Femur (tissue), 1 donor: ENCODE measurements at regions not wholly inside any gene's neighbourhood (a gene's known extent, or its start where the extent isn't known, plus 50 kb on each side); places are given as distances from the start of the nearest gene placed in this dataset.
"Not testable (repeated sequence)": the region's sequence is repeated elsewhere in the genome, so short reads cannot be mapped to it uniquely, and the experiment has no call there.

Source experiments
- DNase-seq: peaks from one replicate; pipeline ENCODE4 v3.0.0-alpha.2; 2017

DNA sequence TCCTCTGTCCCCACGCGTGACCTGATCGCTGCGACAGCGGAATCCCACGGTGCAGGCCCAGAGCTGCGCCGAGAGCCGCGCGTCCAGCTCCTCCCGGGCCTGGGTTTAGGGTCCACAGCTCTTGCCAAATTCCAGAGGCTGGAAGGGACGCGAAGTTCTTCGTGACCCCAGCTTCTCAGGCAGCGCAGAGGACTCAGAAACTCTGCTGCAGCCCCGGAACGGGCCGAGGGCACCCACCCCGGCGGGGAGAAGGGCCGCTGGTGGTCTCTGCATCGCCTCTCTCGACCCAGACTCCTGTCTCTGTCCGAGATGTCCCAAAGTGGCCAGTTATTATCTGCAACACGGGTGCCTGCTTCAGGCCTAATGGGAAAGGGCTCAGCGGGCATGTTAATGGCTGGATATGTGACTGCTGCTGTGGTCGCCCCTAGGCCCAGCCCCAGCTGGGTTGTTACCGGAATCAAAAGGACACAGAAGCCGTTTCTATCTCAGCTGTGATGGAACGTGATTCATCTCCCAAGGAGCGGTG, 236.4 kb downstream of the VRK1 start:
- DNase-seq: no peak

DNA sequence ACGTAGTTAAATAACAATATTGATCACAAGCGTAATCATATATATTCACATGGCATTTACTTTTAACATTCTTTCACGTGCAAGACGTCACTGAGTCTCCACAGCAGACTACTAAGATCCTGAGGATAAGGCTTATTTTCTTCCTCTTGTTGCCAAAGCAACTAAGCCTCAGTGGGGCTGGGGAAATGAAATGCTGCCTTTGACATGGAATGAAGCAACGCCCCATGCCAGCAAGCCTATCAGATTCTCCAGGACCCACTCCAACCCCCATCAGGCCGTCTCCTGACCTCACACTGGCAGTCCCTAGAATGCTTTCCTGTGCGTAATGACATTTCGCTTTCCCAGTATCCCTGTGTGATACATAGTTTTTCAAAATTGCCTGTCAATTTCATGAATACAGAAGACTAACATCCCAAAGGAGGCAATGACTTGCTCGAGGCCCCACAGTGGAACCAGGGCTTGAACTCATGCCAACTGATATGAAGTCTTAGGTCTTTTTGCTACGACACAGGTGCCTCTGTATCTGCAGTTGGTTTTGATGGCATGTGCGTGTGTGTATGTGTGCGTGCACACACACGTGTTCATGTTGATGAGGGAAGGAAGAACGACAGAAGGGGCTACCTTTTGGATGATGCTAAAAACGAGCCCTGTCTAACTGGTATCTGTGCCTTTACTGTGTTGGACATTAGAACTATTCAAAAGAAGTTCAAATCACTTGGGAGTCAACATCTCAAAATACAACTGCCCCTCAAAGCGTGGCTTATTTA, 239.1 kb downstream of the VRK1 start:
- DNase-seq: no peak

DNA sequence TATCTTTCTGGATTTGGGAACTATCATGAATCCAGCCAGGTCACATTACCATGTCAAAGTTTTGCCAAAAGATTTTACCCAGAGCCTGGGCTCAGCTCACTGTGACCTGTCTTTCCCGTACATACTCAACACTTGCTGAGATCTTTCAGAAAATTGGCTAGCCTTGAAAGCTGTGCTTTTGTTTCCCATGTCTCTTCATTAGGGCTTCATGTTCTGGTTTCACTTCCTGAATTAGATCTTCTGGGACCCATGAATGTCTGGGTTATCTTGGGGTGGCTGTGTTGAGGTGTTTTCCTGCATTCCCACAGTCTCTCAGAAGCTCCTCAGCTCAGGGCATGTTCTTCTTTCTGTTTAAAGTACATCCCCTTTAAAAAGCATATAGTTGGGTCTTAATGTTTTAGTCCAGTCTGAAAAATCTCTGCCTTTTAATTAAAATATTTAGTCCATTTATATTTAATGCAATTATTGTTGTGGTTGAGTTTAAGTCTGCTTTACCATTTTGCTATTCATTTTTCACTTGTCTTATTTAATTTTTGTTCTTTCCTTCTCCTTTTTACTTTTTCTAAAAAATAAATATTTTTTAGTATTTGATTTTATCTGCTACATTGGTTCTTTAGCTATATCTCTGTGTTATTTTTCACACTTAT, 242.7 kb downstream of the VRK1 start:
- no peak for DNase-seq

DNA sequence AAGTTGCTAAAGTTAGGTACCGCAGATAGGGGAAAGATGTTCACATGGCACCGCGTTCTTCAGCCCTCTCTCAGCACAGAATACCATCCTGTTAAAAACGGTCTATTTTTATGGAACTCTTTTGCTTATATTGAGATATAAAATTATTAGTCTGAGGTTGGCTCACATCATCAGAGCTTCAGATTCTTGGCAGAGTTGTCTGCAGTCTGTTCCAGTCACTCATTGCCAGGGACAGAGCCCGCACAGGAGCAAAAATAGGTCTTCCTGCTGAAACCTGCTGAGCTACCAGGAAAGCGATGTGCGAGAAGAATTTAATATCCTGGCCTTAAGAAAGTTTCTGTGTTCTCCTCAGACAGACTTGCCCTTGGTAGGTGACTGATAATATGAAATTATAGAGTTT, 249.8 kb downstream of the VRK1 start:
- peak; percentile 32 for DNase-seq

DNA sequence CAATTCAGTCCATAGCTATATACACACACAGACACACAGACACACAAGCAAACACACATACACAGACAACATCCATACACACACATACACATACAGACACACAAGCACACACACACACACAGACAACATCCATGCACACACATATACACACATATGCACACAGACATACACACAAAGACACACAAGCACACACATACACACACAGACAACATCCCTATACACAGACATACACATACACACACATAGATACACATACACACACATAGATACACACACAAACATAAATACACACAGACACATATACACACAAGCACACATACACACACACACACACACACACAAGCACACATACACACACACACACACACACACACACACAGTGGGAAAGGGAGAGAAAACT, 254.8 kb downstream of the VRK1 start:
- no peak for DNase-seq

GRCh38 chr14:97053941-97054340, 256.8 kb downstream of the VRK1 start:
- DNase-seq: no peak

DNA sequence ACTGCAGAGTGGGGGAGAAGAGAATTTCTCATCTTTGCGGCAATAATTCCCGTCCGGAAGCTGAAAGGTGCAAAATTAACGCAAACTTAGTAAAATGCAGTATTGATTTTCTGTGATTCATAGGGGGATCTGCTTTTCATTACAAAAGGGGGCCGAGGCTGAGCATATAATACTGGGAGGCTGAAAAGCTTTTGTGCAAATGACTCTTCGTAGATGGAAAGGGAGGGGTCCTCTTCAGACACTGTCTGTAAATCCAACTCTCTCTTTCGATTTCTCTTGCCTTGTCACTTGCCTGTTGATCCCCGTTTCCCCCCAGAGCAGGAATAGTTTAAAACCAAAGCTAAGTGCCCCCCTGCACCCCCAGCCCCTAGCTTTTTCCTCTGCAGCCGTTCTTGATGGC, 258.2 kb downstream of the VRK1 start:
- DNase-seq: no peak

DNA sequence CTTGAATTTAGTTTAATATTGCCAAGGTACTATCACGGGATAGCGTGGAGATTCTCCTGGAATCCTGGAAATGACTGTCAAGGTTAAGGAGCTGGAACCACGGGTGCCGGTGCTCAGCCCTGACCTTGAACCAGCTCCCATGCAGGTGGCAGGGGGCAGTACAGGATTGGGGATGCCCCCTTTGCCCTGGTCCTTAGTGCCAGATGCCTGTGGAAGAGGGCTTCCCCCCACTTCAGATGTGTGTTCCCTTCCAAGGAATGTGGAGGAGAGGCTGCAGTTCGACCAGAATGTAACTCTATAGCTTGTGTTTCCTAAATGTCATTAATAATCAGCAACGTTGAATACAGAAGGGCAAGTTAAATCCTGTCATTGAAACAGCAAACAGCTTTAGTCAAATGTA, 258.9 kb downstream of the VRK1 start:
- no peak for DNase-seq

DNA sequence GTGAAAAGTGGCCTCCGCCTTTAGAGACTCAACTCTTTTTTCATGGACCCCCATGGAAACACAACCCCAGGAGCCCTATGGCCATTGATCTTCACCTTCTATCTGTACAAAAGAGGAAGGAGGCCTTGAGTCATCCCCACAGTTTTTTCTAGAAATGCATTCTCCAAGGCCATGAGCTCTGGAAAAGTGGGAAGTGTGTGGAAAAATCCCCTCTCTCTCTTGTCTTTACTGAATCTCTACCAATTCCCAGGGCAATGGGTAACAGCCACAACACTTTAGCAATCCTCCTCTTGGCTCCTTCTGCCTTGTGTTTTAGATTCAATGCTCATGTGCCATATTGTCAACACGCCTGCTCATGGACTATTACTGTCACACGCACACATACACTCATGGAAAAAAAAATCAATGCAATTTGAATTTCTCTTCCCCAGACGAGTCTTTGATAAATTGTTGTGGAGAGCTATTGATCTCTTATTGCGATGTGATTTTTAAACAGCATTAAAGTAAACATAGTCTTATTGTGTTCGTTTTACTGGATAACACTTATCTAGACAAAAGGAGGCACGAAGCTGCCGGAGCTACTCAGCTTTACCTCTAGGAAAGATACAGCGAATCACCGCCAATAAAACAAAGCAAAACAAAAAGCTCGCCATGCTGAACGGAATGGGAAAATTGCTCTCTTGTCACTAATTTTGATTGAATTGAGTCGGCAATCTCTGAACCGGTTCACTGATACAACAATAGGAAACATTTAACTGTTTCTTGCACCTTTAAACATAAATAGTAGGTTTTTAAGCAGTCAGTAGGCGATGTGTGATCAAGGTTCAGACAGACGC, 260.3 kb downstream of the VRK1 start:
- no peak for DNase-seq

DNA sequence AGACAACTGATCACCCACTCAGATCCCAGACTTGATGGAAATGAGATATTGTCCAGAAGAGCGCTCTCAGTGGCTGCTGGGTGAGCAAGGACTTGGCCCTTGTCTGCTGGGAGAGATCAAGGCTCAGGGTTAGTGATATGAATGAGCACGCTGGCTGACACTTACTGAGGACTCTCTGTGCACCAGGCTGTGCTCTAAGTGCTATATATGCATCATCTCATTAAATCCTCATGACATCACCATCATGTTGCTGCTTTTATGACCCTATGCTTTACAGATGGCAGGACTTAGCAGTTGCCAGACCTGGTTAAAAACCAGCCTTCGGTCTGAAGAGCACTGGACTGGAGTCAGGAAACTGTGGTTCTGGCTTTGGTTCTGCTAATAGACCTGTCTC, 260.9 kb downstream of the VRK1 start:
- DNase-seq: no peak

DNA sequence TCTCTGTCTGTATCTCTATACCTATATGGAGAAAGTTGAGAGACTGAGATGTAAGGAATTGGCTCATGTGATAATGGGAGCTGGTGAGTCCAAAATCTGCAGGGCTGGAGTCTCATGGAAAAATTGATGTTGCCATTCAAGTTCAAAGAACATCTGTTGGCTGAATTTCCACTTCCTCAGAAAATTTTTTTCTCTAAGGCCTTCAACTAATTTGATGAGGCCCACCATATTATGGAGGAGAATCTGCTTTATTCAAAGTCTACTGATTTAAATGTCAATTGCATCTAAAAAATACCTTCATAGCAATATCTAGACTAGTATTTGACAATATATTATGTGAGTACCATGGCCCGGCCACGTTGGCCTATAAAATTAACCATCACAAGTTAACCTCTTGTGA, 261.4 kb downstream of the VRK1 start:
- no peak for DNase-seq

DNA sequence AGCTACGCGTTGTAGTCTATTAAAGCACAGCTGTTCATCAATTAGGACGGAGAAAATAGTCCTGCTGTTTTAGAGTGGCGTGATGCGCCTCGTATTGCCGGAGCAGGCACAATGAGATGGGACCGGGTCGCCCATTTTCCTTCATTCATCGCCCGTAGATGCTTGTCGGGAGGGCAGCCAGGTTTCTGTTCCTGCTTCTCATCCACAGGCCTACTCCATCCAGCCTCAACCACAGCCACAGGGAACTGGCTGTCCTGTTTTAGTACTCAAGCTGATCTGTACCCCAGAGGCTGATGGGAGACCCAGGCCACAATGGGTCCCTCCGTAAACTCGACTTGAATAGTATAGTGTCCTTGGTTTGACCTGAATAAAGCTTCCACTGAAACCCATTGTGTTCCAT, 264.0 kb downstream of the VRK1 start:
- no peak for DNase-seq

DNA sequence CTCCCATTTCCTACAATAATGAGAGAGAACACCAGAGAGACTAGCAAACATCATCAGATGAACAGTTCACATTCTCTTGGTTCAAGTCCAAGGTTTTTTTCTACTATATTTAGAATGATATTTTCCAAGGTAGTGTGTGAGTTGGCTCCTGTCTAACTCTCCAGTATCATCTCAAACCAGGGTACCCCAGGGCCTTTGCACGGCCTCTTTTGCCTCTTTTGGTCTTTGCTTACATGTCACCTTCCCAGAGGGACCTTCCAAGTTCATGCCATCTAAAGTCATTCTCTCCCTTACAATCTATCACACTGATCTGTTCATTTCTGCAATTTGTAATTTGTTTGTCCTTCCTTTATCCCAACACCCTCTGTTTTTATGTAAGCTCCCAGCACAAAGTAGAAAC, 264.5 kb downstream of the VRK1 start:
- DNase-seq: no peak

GRCh38 chr14:97065305-97066067, 268.3 kb downstream of the VRK1 start:
- no peak for DNase-seq

DNA sequence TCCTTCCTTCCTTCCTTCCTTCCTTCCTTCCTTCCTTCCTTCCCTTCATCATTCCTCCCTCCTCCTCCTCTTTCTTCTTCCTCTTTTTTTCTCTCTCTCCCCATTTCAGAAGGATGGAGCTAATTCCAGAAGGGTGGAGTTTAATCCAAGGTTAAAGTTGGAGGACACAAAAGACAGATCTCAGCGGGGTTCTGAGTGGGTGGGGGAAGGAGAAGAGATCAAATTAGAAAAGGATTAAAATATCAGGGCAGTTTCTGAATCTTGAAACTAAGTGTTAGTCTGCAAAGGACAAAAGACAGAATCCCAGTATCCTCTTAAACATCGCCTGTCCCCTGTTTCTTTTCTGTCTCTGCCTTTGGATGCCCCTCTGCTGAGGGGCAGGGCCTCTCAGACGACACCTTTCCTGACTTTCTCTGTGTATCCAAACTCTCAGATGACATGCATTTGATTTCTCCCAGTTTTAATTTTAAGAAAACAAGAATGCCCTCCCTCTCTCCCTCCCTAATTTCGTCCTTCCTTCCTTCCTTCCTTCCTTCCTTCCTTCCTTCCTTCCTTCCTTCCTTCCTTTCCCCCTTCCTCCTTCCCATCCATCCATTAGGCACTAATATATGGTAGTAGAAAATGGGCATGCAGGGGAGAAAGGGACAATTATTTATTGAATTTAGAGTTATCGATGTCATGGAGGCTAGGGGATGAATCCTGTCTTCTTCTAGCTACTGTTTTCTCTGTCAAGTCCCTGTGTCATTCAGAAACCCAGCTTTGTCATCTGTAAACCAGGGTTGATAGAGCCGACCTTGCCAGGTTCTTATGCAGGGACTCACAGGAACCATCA, 269.1 kb downstream of the VRK1 start:
- DNase-seq: no peak

GRCh38 chr14:97068293-97068692, 271.1 kb downstream of the VRK1 start:
- DNase-seq: not testable (repeated sequence)

DNA sequence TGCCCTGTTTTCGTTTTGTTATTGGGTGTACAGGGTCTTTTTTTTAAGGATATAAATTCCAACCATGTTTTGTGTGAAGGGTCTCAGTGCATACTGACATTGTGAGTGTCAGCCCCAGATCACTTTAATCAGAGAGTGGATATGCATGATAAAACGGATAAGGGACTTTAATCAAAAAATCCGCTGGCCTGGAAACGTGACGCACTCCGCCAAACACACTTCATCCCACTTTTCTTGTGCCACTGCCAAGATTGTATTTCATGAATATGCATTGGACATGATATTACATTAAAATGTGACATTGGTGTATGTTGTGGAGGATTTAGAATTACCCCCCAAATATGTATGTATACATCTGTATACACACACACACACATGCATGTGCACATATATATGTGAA, 273.1 kb downstream of the VRK1 start:
- no peak for DNase-seq

DNA sequence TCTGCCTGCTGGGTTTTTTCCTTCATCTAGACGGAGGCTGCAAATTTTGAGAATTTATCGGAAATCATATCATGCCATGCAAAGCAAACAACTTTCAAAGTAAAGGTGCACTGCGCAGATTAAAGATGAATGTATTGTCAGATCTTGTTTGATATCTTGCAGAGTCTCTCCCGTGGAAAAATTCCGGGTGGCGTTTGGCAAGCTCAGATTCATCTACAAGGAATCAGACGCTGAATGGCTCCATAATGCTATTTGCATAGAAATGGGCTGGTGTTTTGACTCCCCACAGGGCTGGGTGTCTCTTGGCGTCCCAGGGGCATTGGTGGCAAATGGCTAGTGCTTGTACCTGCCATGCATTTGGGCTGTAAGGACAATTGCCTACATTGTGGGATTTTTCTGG, 274.0 kb downstream of the VRK1 start:
- no peak for DNase-seq

DNA sequence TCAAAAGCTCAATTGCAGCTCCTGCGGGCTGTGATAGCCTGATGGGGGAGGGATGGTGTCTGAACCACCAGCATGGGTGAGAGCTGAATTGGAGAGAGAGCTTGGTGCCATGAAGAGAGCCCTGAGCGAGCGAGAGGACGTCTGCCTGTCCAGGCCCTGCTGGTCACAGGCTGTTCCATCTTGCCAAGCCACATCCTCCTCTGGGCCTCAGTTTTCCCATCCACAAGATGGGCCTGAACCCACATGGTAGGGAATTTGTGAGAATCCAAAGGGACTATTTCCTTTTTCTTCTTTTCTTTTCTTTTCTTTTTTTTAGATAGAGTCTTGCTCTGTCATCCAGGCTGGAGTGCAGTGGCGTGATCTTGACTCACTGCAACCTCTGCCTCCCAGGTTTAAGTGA, 276.4 kb downstream of the VRK1 start:
- no peak for DNase-seq

DNA sequence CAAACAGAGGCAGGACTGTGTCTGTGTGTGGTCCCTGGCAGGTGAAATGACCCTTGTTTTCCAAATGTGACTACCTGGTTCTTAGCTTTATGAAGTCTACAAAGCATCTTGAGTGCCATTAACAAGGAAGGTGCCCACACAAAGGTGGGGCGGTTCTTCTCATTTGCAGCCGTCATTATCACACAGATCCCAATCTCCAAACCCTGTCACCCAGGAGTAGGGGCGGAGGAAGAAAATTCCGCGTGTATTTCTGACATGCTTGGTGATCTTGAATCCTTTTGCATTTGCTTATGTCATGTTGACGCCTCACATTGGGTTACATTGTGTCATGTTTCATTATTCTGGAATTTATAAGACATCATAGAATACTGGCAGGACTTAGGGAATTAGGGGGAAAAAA, 277.3 kb downstream of the VRK1 start:
- DNase-seq: no peak

GRCh38 chr14:97074856-97075255, 277.7 kb downstream of the VRK1 start:
- DNase-seq: no peak

GRCh38 chr14:97077253-97077653, 280.1 kb downstream of the VRK1 start:
- peak; percentile 64 for DNase-seq
